ENCODE measurements at regions not wholly inside any gene's neighbourhood (a gene's known extent, or its start where the extent isn't known, plus 50 kb on each side); places are given as distances from the start of the nearest gene placed in this dataset.

GRCh38 chr16:85328676-85329058, 216.4 kb upstream of the CIBAR2 start:
- TF ChIP-seq CTCF (IDR thresholded peaks at IDR 0.05), result no peak
- no peak for TF ChIP-seq POLR2A (IDR thresholded peaks at IDR 0.05)

Measured in lower leg skin (tissue), 3 donors.